ENCODE measurements at regions not wholly inside any gene's neighbourhood (a gene's known extent, or its start where the extent isn't known, plus 50 kb on each side); places are given as distances from the start of the nearest gene placed in this dataset.
"Not testable (repeated sequence)": the region's sequence is repeated elsewhere in the genome, so short reads cannot be mapped to it uniquely, and the experiment has no call there.

DNA sequence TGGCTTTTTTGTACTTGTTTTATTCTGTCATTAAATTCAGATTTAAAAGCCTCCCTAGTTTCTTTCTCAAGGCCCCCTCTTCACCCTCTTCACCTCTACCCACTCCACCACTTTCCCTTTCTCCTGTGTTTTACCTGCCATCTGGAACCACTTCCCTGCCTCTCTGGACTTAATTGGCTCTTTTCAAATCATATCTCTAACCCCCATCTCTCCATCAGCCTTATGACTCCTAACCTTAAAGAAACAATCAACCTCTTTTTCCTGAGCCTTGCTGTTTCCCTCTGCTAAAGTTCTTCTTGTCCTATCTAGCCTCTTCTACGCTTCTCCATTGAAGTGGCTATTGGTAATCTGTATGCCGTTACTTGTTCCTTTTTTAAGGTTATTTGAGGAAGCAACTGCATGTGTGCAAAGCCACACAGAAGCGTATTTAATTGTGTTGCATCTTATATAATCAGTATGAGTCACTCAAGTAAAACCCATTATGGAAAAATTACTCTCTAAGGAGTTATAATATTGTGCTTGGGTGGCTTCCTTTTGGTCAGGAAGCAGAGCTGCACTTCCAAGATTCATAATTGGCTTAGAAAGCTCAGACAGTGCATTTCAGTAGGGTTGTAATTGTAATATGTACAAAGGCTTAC is 653.6 kb upstream of the ITGA1 start:
- ChIA-PET CTCF (no interaction called here), POLR2A (no interaction called here)

GRCh38 chr5:52139888-52140615 is 647.7 kb upstream of the ITGA1 start:
- ChIA-PET CTCF (no interaction called here), POLR2A (no interaction called here)

- ChIA-PET CTCF (no interaction called here), POLR2A (no interaction called here)
These were observed 639.0 kb upstream of the ITGA1 start for GRCh38 chr5:52148679-52149078.

DNA sequence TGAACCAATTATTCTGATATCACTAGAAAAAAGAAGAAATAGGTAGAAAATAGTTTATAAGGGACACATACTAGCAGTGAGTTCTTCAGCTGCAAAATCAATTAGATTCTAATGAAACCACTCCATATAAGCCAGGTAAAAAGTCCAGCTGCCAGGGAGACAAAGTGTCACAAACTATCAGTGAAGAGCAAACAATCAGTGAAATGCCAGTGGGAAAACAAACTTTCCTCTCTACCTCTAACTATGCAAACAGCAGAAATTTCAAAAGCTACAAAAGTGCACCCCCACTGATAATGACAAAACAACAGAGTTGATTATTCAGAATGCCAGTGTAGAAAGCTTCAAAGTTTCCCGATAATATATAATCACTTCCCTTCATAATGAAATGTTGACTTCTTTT is 637.2 kb upstream of the ITGA1 start:
- POLR2A ChIA-PET = no interaction called here
- CTCF ChIA-PET = no interaction called here

GRCh38 chr5:52156809-52157208 is 630.9 kb upstream of the ITGA1 start:
- POLR2A ChIA-PET, CTCF ChIA-PET: not testable (repeated sequence)

DNA sequence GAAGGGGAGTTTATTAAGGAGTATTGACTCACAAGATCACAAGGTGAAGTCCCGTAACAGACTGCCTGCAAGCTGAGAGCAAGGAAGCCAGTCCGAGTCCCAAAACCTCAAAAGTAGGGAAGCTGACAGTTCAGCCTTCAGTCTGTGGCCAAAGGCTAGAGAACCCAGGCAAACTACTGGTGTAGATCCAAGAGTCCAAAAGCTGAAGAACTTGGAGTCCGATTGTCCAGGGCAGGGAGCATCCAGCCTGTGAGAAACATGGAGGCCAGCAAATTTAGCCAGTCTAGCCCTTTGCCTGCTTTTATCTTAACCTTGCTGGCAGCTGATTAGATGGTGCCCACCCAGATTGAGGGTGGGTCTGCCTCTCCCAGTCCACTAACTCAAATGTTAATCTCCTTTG is 621.9 kb upstream of the ITGA1 start:
- CTCF ChIA-PET, POLR2A ChIA-PET: not testable (repeated sequence)

DNA sequence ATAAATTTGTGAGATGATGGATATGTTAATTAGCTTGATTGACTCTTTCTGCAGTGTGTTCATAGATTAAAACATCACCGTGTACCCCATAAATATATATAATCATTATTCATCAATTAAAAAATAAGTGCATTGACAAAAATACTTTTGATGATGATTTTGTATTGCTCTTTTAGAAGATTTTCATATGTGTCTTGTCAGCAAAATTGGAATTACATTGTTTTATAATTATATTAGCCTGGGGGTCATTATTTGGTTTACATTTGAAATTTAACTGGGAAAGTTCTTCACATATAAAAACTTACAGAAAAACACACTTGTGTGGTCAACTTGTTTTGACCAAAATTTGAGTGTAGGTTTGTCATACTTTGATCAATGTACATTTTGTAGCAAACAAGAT is 614.6 kb upstream of the ITGA1 start:
- POLR2A ChIA-PET = no interaction called here
- CTCF ChIA-PET = no interaction called here

DNA sequence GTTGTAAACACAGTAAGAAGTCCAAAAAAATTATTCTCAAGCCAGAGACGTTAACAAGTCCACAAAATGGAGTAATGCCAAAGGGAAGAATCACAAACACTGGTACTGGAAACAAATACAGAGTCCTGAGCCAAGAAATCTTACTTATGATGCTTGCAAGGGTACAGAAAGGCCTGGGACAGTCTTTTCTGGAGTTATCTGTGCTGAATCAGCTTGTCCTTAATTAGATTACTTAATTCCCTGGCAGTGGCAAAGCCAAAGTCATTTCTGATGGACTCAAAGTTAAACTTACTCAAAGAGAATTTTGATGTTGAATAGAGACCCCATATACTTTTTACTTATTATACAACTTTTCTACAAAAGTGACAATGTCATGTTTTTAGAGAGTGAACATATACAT is 610.5 kb upstream of the ITGA1 start:
- CTCF ChIA-PET = no interaction called here
- POLR2A ChIA-PET = no interaction called here

DNA sequence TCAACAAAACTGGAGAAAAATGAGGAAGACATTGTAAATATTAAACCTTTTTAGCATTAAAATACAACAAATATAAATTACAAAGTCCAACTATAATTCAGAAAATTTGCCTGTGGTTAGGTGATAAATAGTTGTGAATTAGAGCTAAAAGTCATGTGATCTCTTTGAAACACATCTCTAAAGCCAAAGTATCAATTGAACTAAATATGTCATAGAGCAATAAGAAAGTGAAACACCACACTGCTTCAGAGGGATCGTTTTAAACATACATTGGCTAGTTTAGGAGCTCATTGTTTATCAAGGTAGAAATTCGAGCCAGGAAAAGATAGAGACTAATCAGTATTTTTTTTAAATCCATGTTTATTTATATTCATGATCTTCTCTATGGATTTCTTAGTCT is 606.3 kb upstream of the ITGA1 start:
- CTCF ChIA-PET = no interaction called here
- POLR2A ChIA-PET = no interaction called here

DNA sequence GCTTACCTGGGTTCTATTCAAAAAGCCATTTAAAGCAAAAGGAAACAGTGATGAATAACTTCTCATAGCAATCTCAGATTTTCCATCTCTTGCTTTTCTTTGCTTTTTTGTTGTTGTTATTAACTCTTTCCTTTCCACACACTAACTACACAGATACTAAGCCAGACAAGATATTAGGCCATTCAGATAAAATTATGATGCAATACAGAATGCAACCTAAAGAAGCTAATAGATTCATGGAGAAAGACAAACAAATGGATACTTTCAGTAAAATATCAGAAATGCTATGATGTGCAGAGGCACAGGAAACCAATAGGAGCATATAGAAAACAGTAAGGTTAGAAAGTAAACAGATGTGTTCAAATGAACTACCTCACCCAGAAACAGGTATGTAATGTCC is 597.0 kb upstream of the ITGA1 start:
- POLR2A ChIA-PET = no interaction called here
- CTCF ChIA-PET = no interaction called here

DNA sequence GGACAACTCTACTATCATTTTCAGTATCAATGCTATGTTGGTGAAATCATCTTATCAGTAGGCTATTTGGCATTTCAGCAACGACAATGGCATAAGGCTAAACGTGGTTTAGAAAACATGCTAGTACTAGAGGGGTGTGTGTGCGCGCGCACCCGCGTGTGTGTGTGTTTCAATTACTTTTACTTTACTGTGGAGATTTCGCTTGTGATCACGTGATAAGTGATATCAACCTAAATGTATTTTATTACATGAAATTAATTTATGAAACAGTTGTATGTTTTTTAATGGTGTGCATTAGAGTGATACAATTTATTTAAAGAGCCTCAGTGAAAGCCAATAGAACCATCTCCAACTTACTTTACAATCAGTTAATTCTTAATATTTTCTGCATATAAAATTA is 587.9 kb upstream of the ITGA1 start:
- POLR2A ChIA-PET = no interaction called here
- CTCF ChIA-PET = no interaction called here

- ChIA-PET POLR2A (no interaction called here), CTCF (no interaction called here)
These were observed 585.5 kb upstream of the ITGA1 start for GRCh38 chr5:52202256-52202655.

DNA sequence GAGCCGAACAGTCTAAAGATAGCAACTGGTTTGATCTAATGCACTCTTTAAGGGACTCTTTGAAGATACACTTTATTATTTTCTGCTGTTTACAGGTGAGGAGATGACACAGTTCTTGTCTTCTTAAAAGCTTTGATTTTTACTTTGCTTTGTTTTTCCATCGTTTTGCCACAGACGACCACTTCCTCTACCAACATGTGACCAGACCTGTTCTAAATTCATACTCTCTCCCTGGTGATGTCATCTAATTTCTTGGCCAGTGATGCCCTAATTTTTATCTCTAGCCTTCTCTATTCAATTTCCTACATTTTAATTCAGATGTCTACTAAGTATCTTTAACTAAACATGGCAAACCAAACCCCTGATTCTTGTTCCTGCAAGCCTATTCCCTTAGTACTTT is 583.4 kb upstream of the ITGA1 start:
- POLR2A ChIA-PET = no interaction called here
- CTCF ChIA-PET = no interaction called here

Data from activated CD8-positive, alpha-beta memory T cell treated with anti-CD3 and anti-CD28 coated beads for 36 hours (primary cell).